ENCODE measurements at regions not wholly inside any gene's neighbourhood (a gene's known extent, or its start where the extent isn't known, plus 50 kb on each side); places are given as distances from the start of the nearest gene placed in this dataset.

- in situ Hi-C loops (cut with HindIII; ENCODE audit: low pct_ligation_motif_present, low pct_unique_long_range_greater_than_20kb, low sequenced_read_pairs), result no loop called here
- DNase-seq, result no peak
These were observed 237.0 kb downstream of the LPIN1 start for GRCh38 chr2:11983401-11983800.

- in situ Hi-C loops (cut with HindIII; ENCODE audit: low pct_ligation_motif_present, low pct_unique_long_range_greater_than_20kb, low sequenced_read_pairs), result no loop called here
- no peak for DNase-seq
These were observed 237.4 kb downstream of the LPIN1 start for GRCh38 chr2:11983870-11984269.

GRCh38 chr2:11984316-11985158 is 238.1 kb downstream of the LPIN1 start:
- in situ Hi-C loops (cut with HindIII; ENCODE audit: low pct_ligation_motif_present, low pct_unique_long_range_greater_than_20kb, low sequenced_read_pairs), result no loop called here
- DNase-seq, result no peak

GRCh38 chr2:11985817-11986566 is 239.6 kb downstream of the LPIN1 start:
- DNase-seq, result no peak
- in situ Hi-C loops (cut with HindIII; ENCODE audit: low pct_ligation_motif_present, low pct_unique_long_range_greater_than_20kb, low sequenced_read_pairs), result no loop called here

GRCh38 chr2:11987151-11987550 is 240.7 kb downstream of the LPIN1 start:
- DNase-seq, result no peak
- in situ Hi-C loops (cut with HindIII; ENCODE audit: low pct_ligation_motif_present, low pct_unique_long_range_greater_than_20kb, low sequenced_read_pairs), result no loop called here

GRCh38 chr2:11988691-11989353 is 242.4 kb downstream of the LPIN1 start:
- in situ Hi-C loops (cut with HindIII; ENCODE audit: low pct_ligation_motif_present, low pct_unique_long_range_greater_than_20kb, low sequenced_read_pairs), result no loop called here
- DNase-seq, result no peak

- in situ Hi-C loops (cut with HindIII; ENCODE audit: low pct_ligation_motif_present, low pct_unique_long_range_greater_than_20kb, low sequenced_read_pairs), result no loop called here
- no peak for DNase-seq
These were observed 242.9 kb downstream of the LPIN1 start for GRCh38 chr2:11989354-11989703.

- no peak for DNase-seq
- in situ Hi-C loops (cut with HindIII; ENCODE audit: low pct_ligation_motif_present, low pct_unique_long_range_greater_than_20kb, low sequenced_read_pairs), result no loop called here
These were observed 244.1 kb downstream of the LPIN1 start for GRCh38 chr2:11990576-11990975.

GRCh38 chr2:11993749-11994148 is 247.3 kb downstream of the LPIN1 start:
- in situ Hi-C loops (cut with HindIII; ENCODE audit: low pct_ligation_motif_present, low pct_unique_long_range_greater_than_20kb, low sequenced_read_pairs), result no loop called here
- no peak for DNase-seq

GRCh38 chr2:11995456-11995855 is 249.0 kb downstream of the LPIN1 start:
- in situ Hi-C loops (cut with HindIII; ENCODE audit: low pct_ligation_motif_present, low pct_unique_long_range_greater_than_20kb, low sequenced_read_pairs), result no loop called here
- DNase-seq, result no peak

- in situ Hi-C loops (cut with HindIII; ENCODE audit: low pct_ligation_motif_present, low pct_unique_long_range_greater_than_20kb, low sequenced_read_pairs), result no loop called here
- no peak for DNase-seq
These were observed 250.2 kb downstream of the LPIN1 start for GRCh38 chr2:11996618-11997017.

GRCh38 chr2:11997142-11997541 is 250.7 kb downstream of the LPIN1 start:
- DNase-seq, result no peak
- in situ Hi-C loops (cut with HindIII; ENCODE audit: low pct_ligation_motif_present, low pct_unique_long_range_greater_than_20kb, low sequenced_read_pairs), result no loop called here

GRCh38 chr2:11998218-11998617 is 251.8 kb downstream of the LPIN1 start:
- DNase-seq, result no peak
- in situ Hi-C loops (cut with HindIII; ENCODE audit: low pct_ligation_motif_present, low pct_unique_long_range_greater_than_20kb, low sequenced_read_pairs), result no loop called here

- no peak for DNase-seq
- in situ Hi-C loops (cut with HindIII; ENCODE audit: low pct_ligation_motif_present, low pct_unique_long_range_greater_than_20kb, low sequenced_read_pairs), result no loop called here
These were observed 252.4 kb downstream of the LPIN1 start for GRCh38 chr2:11998626-11999378.

- in situ Hi-C loops (cut with HindIII; ENCODE audit: low pct_ligation_motif_present, low pct_unique_long_range_greater_than_20kb, low sequenced_read_pairs), result no loop called here
- no peak for DNase-seq
These were observed 255.2 kb downstream of the LPIN1 start for GRCh38 chr2:12001621-12002020.

GRCh38 chr2:12002215-12002614 is 255.8 kb downstream of the LPIN1 start:
- in situ Hi-C loops (cut with HindIII; ENCODE audit: low pct_ligation_motif_present, low pct_unique_long_range_greater_than_20kb, low sequenced_read_pairs), result no loop called here

GRCh38 chr2:12004713-12005112 is 258.3 kb downstream of the LPIN1 start:
- DNase-seq, result no peak
- in situ Hi-C loops (cut with HindIII; ENCODE audit: low pct_ligation_motif_present, low pct_unique_long_range_greater_than_20kb, low sequenced_read_pairs), result no loop called here

More at GRCh38 chr2:12002215-12002614, 255.8 kb downstream of the LPIN1 start:
- DNase-seq, result no peak

- DNase-seq, result peak; percentile 40
- in situ Hi-C loops (cut with HindIII; ENCODE audit: low pct_ligation_motif_present, low pct_unique_long_range_greater_than_20kb, low sequenced_read_pairs), result no loop called here
These were observed 259.7 kb downstream of the LPIN1 start for GRCh38 chr2:12005886-12006681.

Data from ACHN (cell line).